DMS153 treated with DMSO at 0.1 percent for 48 hours (cell line): ENCODE measurements at regions not wholly inside any gene's neighbourhood (a gene's known extent, or its start where the extent isn't known, plus 50 kb on each side); places are given as distances from the start of the nearest gene placed in this dataset.

Experiments
- DNase-seq: peaks from one replicate; lab custom pipeline; 2025; ENCODE audit not compliant: unreplicated experiment; lab: John Stamatoyannopoulos, UW

DNA sequence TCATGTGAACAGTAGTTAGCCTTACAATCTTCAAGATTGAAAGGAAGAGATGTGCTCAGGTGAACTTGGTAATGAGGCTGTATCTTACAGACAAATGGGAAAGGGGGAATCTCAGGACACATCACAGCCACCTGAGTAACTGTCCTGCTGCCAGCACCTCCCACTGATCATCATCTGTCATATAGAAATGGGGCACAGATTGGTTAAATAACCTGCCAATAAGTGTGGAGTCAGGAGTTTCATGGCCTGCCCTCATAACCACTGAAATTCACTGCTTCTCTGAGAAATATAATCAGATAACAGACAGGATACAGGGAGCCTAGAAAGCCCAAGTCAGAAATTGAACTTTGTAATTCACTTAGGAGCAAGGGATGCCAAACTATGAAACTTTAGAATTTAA lies 64.9 kb upstream of the TAS2R16 start:
- DNase-seq, result no peak

GRCh38 chr7:123057911-123058310 lies 62.4 kb upstream of the TAS2R16 start:
- no peak for DNase-seq

- peak; percentile 1 for DNase-seq
These were observed 59.0 kb upstream of the TAS2R16 start for GRCh38 chr7:123054357-123055133.

- no peak for DNase-seq
These were observed 56.4 kb upstream of the TAS2R16 start for GRCh38 chr7:123051916-123052315.

DNA sequence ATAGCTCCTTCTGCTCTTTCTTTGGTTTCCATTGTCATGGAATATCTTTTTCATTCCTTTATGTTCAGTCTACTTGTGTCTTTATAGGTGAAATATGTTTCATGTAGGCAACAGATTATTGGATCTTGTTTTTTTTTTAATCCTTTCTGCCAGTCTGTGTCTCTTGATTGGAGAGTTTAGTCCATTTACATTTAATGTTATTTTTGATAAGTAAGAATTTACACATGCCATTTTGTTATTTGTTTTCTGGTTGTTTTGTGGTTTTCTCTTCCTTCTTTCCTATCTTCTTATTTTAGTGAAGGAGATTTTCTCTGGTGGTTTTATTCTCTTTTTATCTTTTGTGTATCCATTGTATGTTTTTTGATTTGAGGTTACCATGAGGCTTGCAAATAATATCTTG lies 52.5 kb upstream of the TAS2R16 start:
- DNase-seq, result no peak
